ENCODE measurements at regions not wholly inside any gene's neighbourhood (a gene's known extent, or its start where the extent isn't known, plus 50 kb on each side); places are given as distances from the start of the nearest gene placed in this dataset.

GRCh38 chr2:129103936-129104878 is 785.5 kb upstream of the HS6ST1 start:
- Histone ChIP-seq H3K27ac (ENCODE audit: low read depth, low read length) (no peak overlapping the region), H3K36me3 (ENCODE audit: insufficient read depth, low read length) (no peaks in the 10 kb centered on the region), H3K4me3 (ENCODE audit: insufficient read depth, low read length) (no peak overlapping the region), H3K4me1 (ENCODE audit: insufficient read depth, low read length) (no peaks in the 10 kb centered on the region), H3K4me2 (ENCODE audit: insufficient read depth, low read length) (no peak overlapping the region), H3K27me3 (ENCODE audit: insufficient read depth, low read length) (no peaks in the 10 kb centered on the region), H4K20me1 (ENCODE audit: insufficient read depth, low read length) (no peaks in the 10 kb centered on the region), H2AFZ (ENCODE audit: low read length) (no peak overlapping the region), H3K9me3 (ENCODE audit: low read depth, low read length) (peaks cover 6% of the 10 kb centered on the region), H3K79me2 (ENCODE audit: insufficient read depth, low read length) (no peaks in the 10 kb centered on the region)
- no peak for TF ChIP-seq CTCF (IDR thresholded peaks at IDR 0.05; ENCODE audit: extremely low read depth, low read depth, low read length)
- no peak for DNase-seq (ENCODE audit: insufficient read length, low spot score, missing footprints)

GRCh38 chr2:129112181-129112580 is 793.5 kb upstream of the HS6ST1 start:
- Histone ChIP-seq H3K36me3 (ENCODE audit: insufficient read depth, low read length) (no peaks in the 10 kb centered on the region), H3K27ac (ENCODE audit: low read depth, low read length) (no peak overlapping the region), H2AFZ (ENCODE audit: low read length) (no peak overlapping the region), H3K4me2 (ENCODE audit: insufficient read depth, low read length) (no peak overlapping the region), H3K4me3 (ENCODE audit: insufficient read depth, low read length) (no peak overlapping the region), H3K27me3 (ENCODE audit: insufficient read depth, low read length) (no peaks in the 10 kb centered on the region), H4K20me1 (ENCODE audit: insufficient read depth, low read length) (no peaks in the 10 kb centered on the region), H3K79me2 (ENCODE audit: insufficient read depth, low read length) (no peaks in the 10 kb centered on the region), H3K9me3 (ENCODE audit: low read depth, low read length) (peaks cover 6% of the 10 kb centered on the region), H3K4me1 (ENCODE audit: insufficient read depth, low read length) (no peaks in the 10 kb centered on the region)
- no peak for TF ChIP-seq CTCF (IDR thresholded peaks at IDR 0.05; ENCODE audit: extremely low read depth, low read depth, low read length)
- no peak for DNase-seq (ENCODE audit: insufficient read length, low spot score, missing footprints)

GRCh38 chr2:129113776-129114175 is 795.1 kb upstream of the HS6ST1 start:
- H2AFZ ChIP-seq (ENCODE audit: low read length), result no peak overlapping the region
- H3K4me2 ChIP-seq (ENCODE audit: insufficient read depth, low read length), result no peak overlapping the region

More at GRCh38 chr2:129113776-129114175, 795.1 kb upstream of the HS6ST1 start:
- Histone ChIP-seq H3K9me3 (ENCODE audit: low read depth, low read length) (no peaks in the 10 kb centered on the region), H3K4me3 (ENCODE audit: insufficient read depth, low read length) (no peak overlapping the region), H4K20me1 (ENCODE audit: insufficient read depth, low read length) (no peaks in the 10 kb centered on the region), H3K79me2 (ENCODE audit: insufficient read depth, low read length) (no peaks in the 10 kb centered on the region), H3K36me3 (ENCODE audit: insufficient read depth, low read length) (no peaks in the 10 kb centered on the region), H3K4me1 (ENCODE audit: insufficient read depth, low read length) (no peaks in the 10 kb centered on the region), H3K27me3 (ENCODE audit: insufficient read depth, low read length) (no peaks in the 10 kb centered on the region), H3K27ac (ENCODE audit: low read depth, low read length) (no peak overlapping the region)
- TF ChIP-seq CTCF (IDR thresholded peaks at IDR 0.05; ENCODE audit: extremely low read depth, low read depth, low read length), result no peak
- DNase-seq (ENCODE audit: insufficient read length, low spot score, missing footprints), result no peak
